ENCODE measurements at regions not wholly inside any gene's neighbourhood (a gene's known extent, or its start where the extent isn't known, plus 50 kb on each side); places are given as distances from the start of the nearest gene placed in this dataset.

GRCh38 chr10:65033957-65034356, 1512.8 kb downstream of the REEP3 start:
- Histone ChIP-seq H3K27ac (ENCODE audit: low read depth, low read length, poor library complexity, severe bottlenecking) (no peak overlapping the region), H3F3A (ENCODE audit: insufficient read depth, low read length) (no peaks in the 10 kb centered on the region), H3K9ac (ENCODE audit: low read length) (no peak overlapping the region), H3K4me3 (ENCODE audit: low read depth, low read length, poor library complexity, severe bottlenecking) (no peak overlapping the region), H3K36me3 (ENCODE audit: insufficient read depth, low read length) (no peaks in the 10 kb centered on the region), H2AFZ (ENCODE audit: low read length) (no peak overlapping the region), H3K9me2 (ENCODE audit: low read depth, low read length) (no peaks in the 10 kb centered on the region), H3K9me3 (ENCODE audit: low read length) (peaks cover 3% of the 10 kb centered on the region; the same call in 1 of the 2 replicates), H3K4me2 (ENCODE audit: low read length) (no peak overlapping the region), H3K4me1 (ENCODE audit: insufficient read depth, low read length, severe bottlenecking) (no peaks in the 10 kb centered on the region), H3K79me2 (ENCODE audit: insufficient read depth, low read length) (no peaks in the 10 kb centered on the region), H4K20me1 (ENCODE audit: insufficient read depth, low read length) (no peaks in the 10 kb centered on the region), H3K27me3 (ENCODE audit: insufficient read depth, low read length) (no peaks in the 10 kb centered on the region)
- TF ChIP-seq CTCF (IDR thresholded peaks at IDR 0.05; ENCODE audit: low read length) (no peak), EZH2 (IDR thresholded peaks at IDR 0.05; ENCODE audit: borderline replicate concordance, low read length) (no peak)

- H3K4me1 ChIP-seq (ENCODE audit: insufficient read depth, low read length, severe bottlenecking): no peaks in the 10 kb centered on the region
- no peaks in the 10 kb centered on the region for H3K36me3 ChIP-seq (ENCODE audit: insufficient read depth, low read length)
- H3K79me2 ChIP-seq (ENCODE audit: insufficient read depth, low read length): no peaks in the 10 kb centered on the region
- H3K4me3 ChIP-seq (ENCODE audit: low read depth, low read length, poor library complexity, severe bottlenecking): no peak overlapping the region
- no peak overlapping the region for H3K9ac ChIP-seq (ENCODE audit: low read length)
- H3K4me2 ChIP-seq (ENCODE audit: low read length): no peak overlapping the region
- no peaks in the 10 kb centered on the region for H3F3A ChIP-seq (ENCODE audit: insufficient read depth, low read length)
- no peaks in the 10 kb centered on the region for H4K20me1 ChIP-seq (ENCODE audit: insufficient read depth, low read length)
- no peak overlapping the region for H3K27ac ChIP-seq (ENCODE audit: low read depth, low read length, poor library complexity, severe bottlenecking)
- TF ChIP-seq EZH2 (IDR thresholded peaks at IDR 0.05; ENCODE audit: borderline replicate concordance, low read length): no peak
- no peak for TF ChIP-seq CTCF (IDR thresholded peaks at IDR 0.05; ENCODE audit: low read length)
- no peak overlapping the region for H2AFZ ChIP-seq (ENCODE audit: low read length)
- H3K9me3 ChIP-seq (ENCODE audit: low read length): no peaks in the 10 kb centered on the region
- H3K9me2 ChIP-seq (ENCODE audit: low read depth, low read length): no peaks in the 10 kb centered on the region
- no peaks in the 10 kb centered on the region for H3K27me3 ChIP-seq (ENCODE audit: insufficient read depth, low read length)
Observed at GRCh38 chr10:65040796-65041195, 1519.6 kb downstream of the REEP3 start.

- Histone ChIP-seq H3K4me1 (ENCODE audit: insufficient read depth, low read length, severe bottlenecking) (no peaks in the 10 kb centered on the region), H3K36me3 (ENCODE audit: insufficient read depth, low read length) (no peaks in the 10 kb centered on the region), H3K79me2 (ENCODE audit: insufficient read depth, low read length) (no peaks in the 10 kb centered on the region), H3K4me3 (ENCODE audit: low read depth, low read length, poor library complexity, severe bottlenecking) (no peak overlapping the region), H3K9me2 (ENCODE audit: low read depth, low read length) (no peaks in the 10 kb centered on the region), H2AFZ (ENCODE audit: low read length) (no peak overlapping the region), H3K4me2 (ENCODE audit: low read length) (no peak overlapping the region), H3K9me3 (ENCODE audit: low read length) (no peaks in the 10 kb centered on the region), H3K9ac (ENCODE audit: low read length) (no peak overlapping the region), H4K20me1 (ENCODE audit: insufficient read depth, low read length) (no peaks in the 10 kb centered on the region), H3K27me3 (ENCODE audit: insufficient read depth, low read length) (no peaks in the 10 kb centered on the region), H3F3A (ENCODE audit: insufficient read depth, low read length) (no peaks in the 10 kb centered on the region), H3K27ac (ENCODE audit: low read depth, low read length, poor library complexity, severe bottlenecking) (no peak overlapping the region)
- TF ChIP-seq EZH2 (IDR thresholded peaks at IDR 0.05; ENCODE audit: borderline replicate concordance, low read length) (no peak), CTCF (IDR thresholded peaks at IDR 0.05; ENCODE audit: low read length) (no peak)
Observed at GRCh38 chr10:65041307-65041706, 1520.1 kb downstream of the REEP3 start.
